Esophagus squamous epithelium (tissue), 4 donors: ENCODE measurements at regions not wholly inside any gene's neighbourhood (a gene's known extent, or its start where the extent isn't known, plus 50 kb on each side); places are given as distances from the start of the nearest gene placed in this dataset.

ENCODE experiments used
- CTCF ChIP-seq, 6 experiments: fragments of 450-650 bp in 4 of 6; fragments of 200-600 bp in 2 of 6; sonication (generic) in 2 of 6; IDR thresholded peaks; one replicate each; pipeline ENCODE4 v1.5.1; 2016 to 2019; ENCODE audit warnings: antibody characterized with exemption in 6 of 6, mild to moderate bottlenecking in 4 of 6, moderate library complexity in 4 of 6
- POLR2A ChIP-seq, 4 donors: fragments of 450-650 bp; IDR thresholded peaks; one replicate each; pipeline ENCODE4 v1.6.1; 2017; ENCODE audit warnings: antibody characterized with exemption in 4 of 4, mild to moderate bottlenecking in 4 of 4, moderate library complexity in 3 of 4

DNA sequence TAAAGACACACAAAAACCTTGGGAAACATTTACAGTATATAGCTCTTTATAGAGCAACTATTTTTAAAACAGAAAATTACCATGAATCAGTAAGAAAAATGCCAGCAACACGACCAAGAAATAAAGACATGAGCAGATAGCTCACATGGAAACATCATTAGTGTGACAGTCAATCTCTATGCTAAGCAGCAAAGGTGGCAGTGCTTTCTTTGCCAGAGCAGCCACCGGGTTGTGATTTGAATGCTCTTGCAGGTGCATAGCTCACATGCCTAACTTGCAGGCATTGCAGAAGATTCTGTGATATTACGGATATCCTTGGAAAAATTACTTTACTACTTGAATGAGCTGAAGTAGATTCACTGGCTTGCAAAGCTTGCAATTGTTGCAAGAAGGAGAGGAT, 652.9 kb upstream of the C16orf82 start:
- TF ChIP-seq CTCF (IDR thresholded peaks at IDR 0.05) (no peak), POLR2A (IDR thresholded peaks at IDR 0.05) (no peak)
